GM12864 (cell line): ENCODE measurements at regions not wholly inside any gene's neighbourhood (a gene's known extent, or its start where the extent isn't known, plus 50 kb on each side); places are given as distances from the start of the nearest gene placed in this dataset.

Source experiments
- DNase-seq: peaks from one replicate; pipeline ENCODE4 v3.0.0-alpha.2; 2011; ENCODE audit warnings: low read depth
- H3K4me3 ChIP-seq: 2 replicates; pipeline ENCODE4 v1.5.1; 2011; ENCODE audit warnings: mild to moderate bottlenecking, low read depth, low read length, control low read depth
- TF ChIP-seq, protein P1 (sequence below): IDR thresholded peaks from 2 replicates; pipeline ENCODE4 v1.5.1; 2011; ENCODE audit warnings: low read depth, mild to moderate bottlenecking, moderate library complexity, low read length, control low read depth, inconsistent platforms; ENCODE audit errors: missing control alignments

DNA sequence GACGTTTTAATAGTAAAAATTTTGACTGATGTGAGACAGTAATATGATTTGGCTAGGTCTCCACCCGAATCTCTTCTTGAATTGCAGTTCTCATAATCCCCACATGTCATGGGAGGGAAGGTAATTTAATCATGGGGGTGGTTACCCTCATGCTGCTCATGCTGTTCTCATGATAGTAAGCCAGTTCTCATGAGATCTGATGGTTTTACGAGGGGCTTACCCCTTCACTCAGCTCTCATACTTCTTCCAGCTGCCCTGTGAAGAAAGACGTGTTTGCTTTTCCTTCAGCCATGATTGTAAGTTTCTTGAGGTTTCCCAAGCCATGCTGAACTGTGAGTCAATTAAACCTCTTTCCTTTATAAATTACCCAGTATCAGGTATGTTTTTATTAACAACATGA lies 327.0 kb upstream of the CDH7 start:
- DNase-seq: no peak
- no peak overlapping the region for H3K4me3 ChIP-seq
- TF ChIP-seq, protein P1, sequence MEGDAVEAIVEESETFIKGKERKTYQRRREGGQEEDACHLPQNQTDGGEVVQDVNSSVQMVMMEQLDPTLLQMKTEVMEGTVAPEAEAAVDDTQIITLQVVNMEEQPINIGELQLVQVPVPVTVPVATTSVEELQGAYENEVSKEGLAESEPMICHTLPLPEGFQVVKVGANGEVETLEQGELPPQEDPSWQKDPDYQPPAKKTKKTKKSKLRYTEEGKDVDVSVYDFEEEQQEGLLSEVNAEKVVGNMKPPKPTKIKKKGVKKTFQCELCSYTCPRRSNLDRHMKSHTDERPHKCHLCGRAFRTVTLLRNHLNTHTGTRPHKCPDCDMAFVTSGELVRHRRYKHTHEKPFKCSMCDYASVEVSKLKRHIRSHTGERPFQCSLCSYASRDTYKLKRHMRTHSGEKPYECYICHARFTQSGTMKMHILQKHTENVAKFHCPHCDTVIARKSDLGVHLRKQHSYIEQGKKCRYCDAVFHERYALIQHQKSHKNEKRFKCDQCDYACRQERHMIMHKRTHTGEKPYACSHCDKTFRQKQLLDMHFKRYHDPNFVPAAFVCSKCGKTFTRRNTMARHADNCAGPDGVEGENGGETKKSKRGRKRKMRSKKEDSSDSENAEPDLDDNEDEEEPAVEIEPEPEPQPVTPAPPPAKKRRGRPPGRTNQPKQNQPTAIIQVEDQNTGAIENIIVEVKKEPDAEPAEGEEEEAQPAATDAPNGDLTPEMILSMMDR: no peak

DNA sequence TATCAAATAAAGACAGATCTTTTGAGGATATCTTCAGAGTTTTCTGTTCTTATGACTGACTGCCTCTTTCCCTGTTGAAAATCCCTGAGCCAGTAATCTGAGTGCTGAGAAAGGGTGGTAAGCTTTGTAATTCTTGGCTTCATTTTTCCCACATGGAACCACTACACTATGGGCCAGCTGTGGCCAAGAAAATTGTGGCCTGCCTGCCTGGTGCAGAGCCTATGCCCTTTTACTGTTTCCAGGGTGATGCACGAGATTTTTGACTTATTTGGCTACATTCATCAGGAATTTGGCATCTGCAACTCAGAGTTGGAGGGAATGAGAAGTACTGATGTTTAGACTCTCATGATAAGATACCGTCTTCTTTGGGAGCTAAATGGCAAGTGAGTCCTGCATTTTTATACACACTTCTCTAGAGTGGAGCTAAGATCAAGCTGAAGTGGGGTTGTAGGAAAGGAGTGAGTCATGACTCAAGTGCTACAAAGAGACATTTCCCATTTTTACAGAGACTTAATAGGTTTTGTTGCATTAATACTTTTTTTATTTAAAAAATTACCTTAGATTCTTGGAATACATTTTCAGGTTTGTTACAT lies 328.2 kb upstream of the CDH7 start:
- no peak for DNase-seq
- TF ChIP-seq, protein P1: no peak

DNA sequence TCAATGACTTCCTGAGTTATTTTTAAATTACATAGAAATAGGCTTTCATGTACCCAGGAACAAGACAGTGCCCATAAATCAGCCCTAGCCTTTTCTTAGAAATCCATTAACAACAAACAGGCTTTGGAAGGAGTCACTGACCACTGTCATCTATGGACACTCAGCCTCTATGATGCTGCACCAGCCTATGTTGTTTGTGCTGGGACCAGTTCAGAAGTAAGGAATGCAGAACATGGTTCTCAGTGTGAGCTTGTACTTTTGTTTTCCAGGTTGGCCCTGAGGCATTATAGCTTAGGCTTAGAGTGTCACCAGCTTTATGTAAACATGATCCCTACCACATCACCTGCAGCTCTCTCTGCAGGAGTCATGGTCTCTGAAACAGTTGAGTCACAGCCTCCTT lies 335.7 kb upstream of the CDH7 start:
- no peak for DNase-seq
- no peak overlapping the region for H3K4me3 ChIP-seq
- TF ChIP-seq, protein P1: no peak

More for the DNA sequence above, 328.2 kb upstream of the CDH7 start:
- no peak overlapping the region for H3K4me3 ChIP-seq

DNA sequence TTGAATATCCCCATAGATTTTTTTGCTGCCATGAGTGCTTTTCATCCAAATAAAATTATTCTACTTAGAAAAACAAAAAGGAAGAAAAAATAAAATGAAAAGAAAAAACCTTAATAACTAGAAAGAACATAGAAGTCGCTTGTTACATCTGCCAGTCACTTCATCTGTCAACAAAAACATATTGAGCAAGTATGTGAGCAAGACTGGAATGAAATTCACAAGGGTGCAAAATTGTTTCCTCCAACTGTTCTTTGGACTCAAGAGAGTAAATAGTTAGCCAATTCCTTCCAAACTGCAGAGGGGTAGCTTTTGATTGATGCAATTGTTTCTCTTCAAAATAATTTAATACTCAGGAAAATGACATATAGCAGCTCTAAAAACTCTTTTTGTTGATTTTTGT lies 336.3 kb upstream of the CDH7 start:
- no peak for DNase-seq
- no peak overlapping the region for H3K4me3 ChIP-seq
- TF ChIP-seq, protein P1: no peak

DNA sequence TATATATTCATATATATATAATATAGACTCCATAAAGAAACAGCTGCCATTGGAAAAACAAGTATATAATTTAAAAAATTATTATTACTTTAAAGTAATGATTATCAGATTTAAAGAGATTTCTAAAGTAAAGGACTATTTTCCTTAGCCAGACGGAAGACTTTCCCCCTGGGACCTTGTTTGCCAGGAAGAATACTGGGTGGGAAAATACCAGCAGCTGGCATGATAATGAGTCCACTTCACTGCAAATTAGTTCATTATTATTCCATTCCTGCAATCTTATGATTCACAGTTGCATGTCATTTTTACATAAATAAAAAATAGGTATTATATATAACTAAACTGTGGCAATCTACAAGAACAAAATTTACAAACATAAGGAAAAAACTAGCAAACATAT lies 339.8 kb upstream of the CDH7 start:
- TF ChIP-seq, protein P1: no peak
- DNase-seq: no peak
- no peak overlapping the region for H3K4me3 ChIP-seq

DNA sequence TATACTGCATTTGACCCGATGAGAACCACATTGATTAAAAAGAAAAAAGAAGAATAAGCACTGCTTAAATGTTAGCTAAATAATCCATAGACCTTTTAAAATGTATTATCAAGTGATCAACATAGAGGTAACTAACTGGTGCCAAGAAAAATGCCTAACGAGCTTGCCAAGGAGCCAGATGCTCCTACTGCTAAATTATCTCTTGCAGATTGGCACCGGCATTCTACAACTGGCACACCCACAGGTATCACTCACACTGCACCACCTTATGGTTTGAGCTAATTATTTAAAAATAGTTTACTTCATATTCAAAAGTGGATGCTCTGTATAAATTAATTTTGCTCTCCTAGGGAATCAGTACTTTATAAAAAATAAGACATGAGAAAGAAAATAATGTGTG lies 341.6 kb upstream of the CDH7 start:
- no peak for DNase-seq
- no peak overlapping the region for H3K4me3 ChIP-seq
- TF ChIP-seq, protein P1: no peak

DNA sequence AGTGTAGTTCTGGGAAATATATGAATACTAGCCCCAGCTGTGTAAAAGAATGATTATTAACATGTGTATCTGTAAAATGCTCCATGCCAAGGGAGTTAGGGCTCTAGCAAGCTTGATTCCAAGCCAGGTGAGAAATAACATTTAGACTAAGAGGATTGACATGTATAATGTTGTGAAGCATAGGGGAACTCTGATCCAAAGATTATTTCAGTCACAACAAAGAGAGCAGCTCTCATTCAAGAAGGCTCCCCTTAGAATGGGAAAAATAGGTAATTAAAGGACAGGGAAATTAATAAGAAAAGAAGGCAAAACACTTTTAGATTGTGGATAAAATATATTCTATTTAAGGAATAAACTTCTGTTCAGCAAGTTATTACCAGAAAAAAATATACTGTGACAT lies 347.3 kb upstream of the CDH7 start:
- DNase-seq: no peak
- H3K4me3 ChIP-seq: no peak overlapping the region
- TF ChIP-seq, protein P1: no peak
